ENCODE measurements at regions not wholly inside any gene's neighbourhood (a gene's known extent, or its start where the extent isn't known, plus 50 kb on each side); places are given as distances from the start of the nearest gene placed in this dataset.

DNA sequence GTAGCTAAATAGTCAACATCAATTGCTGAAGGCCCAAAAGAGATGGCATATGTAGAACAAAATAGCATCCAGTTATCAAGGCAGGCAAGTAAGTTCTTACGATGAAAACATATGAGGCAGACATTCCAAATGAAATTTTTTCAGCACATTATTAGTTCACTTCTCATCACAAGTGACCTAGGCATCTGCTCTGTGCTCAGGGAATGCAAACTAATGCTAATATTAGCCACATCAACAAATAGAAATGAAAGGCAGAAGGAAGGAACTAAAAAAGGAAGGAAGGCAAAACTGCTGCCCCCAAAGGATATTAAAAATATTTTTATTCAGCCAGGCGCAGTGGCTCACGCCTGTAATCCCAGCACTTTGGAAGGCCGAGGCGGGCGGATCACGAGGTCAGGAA, 51.2 kb upstream of the ROCK1 start:
- no peak for DNase-seq (ENCODE audit: low read depth)

DNA sequence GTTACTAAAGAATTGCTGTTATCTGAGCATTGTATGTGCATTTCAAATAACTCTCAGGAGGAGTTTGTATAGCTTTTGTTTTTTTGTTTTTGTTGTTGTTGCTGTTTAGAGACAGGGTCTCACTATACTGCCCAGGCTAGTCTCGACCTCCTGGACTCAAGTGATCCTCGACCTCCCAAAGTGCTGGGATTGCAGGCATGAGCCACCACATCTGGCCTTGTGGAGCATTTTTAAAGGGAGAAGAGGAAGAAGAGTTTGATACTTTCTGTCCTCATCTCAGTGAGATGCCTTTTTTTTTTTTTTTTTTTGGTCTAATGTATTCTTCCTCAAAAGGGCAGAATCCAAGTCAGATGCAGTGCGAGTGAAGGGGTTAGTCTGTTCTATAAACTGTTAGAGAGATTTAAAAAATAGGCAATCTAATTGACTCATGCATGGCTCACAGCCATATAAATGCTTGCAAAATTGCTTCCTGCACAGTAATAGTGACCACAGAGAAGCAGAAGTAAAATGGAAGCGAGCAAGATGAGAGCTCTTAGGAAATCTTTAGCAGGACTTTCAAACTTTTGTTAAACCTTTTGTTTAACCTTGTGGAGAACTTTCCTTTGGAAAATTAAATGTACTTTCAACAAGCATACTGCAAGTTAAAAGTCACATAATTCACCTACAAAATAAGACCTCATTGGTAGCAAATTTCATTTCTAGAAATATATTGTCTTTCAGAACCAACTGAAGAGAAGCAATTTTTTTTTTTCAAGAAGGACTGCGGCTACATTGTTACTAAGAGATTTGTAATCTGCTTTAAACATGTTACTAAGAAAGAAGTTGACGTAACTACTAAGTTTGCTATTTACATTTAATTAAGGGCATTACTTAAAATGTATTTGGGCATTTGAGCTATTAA, 52.3 kb upstream of the ROCK1 start:
- peak; percentile 68 for DNase-seq (ENCODE audit: low read depth)

DNA sequence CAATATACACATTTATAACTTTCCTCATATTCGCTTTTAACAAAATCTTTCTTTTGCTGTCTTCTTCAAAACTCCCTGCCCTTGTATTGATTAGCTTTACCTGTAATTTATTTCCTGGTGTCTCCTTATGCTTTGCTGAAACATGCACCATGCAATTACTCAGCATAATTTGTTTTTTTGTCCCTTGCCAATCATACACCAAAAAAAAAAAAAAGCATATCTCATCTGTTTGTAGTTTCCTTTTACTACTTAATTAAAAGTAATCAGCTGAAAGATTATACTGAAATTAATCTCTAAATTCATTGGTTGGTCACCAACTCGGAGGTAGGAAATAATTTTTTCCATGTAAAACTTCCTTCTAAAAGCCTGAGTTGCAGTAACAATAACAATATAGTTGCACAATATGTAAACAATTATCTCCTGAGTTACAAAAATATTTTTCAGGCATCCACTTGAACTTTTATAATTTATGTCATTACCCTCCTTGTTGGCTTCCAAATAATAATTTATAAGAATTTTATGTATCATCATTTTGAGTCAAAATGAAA, 53.0 kb upstream of the ROCK1 start:
- DNase-seq (ENCODE audit: low read depth): no peak

DNA sequence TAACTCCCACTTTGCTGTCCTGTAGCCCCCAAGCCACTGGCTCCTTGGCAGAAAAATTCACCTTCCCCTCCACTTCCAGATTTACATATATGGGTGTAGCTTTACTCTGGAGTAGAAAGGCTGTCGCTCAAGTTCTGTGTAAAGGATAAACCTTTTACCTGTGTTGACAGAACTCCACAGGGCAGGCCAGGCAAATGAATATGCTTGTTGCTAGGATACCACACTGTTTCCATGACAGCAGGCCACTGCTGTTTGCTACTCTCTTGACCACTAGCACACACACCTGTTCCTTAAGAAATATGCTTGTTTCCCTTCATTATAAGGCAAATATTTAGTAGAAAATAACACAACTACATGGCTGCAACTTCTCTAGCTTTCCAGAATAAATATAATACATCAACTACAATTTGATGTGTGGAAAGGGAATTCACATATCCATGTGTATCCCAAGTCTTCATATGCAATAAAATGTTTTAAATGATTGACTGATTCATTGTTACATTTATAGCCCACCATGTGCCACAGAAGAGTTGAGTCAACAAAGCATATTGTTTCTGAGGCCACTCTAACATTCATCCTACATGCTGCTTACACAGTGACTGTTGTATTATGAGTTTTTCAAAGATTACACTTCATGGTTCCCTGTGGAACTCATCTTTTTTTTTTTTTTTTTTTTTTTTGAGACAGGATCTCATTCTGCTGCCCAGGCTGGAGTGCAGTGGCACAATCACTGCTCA, 56.2 kb upstream of the ROCK1 start:
- DNase-seq (ENCODE audit: low read depth): no peak

DNA sequence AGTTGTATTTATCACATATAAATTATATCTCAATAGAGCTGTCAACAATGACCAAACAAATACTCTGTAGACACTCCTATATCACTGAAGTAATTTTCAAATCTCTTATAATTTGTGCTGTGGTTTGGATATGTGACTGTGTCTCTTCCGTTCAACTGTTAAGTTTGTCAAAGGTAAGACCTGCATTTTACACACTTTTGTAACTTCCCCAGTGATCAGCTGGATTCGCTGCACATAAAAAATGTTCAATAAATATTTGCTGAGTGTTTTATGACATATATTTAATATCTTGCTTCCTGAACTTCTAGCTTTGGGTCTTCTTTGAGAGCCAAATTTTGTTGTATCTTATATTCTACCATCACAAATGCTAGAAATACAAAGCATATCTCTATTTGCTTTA, 57.3 kb upstream of the ROCK1 start:
- no peak for DNase-seq (ENCODE audit: low read depth)

DNA sequence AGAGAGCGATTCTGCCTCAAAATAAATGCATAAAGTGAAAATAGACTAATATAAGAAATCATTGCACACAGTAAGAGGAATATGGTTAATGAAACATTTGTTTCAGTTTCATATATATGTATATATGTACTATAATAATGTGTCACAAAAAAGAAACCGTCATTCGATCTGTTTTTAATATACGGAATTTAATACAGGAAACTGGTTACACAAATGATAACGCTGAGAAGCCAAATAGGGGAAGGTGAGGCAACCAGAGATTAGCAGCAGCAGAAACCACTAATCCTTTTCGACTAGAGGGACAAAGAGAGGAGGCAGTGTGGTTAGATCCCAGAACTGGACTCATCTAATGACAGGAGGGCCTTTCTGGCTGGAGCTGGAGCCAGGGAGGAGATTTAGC, 64.2 kb upstream of the GREB1L start:
- no peak for DNase-seq (ENCODE audit: low read depth)

- peak; percentile 62 for DNase-seq (ENCODE audit: low read depth)
Measured at GRCh38 chr18:21179590-21180220, 62.3 kb upstream of the GREB1L start.

GRCh38 chr18:21180588-21180987, 61.4 kb upstream of the GREB1L start:
- DNase-seq (ENCODE audit: low read depth): no peak

- no peak for DNase-seq (ENCODE audit: low read depth)
Measured at GRCh38 chr18:21181766-21182165, 60.3 kb upstream of the GREB1L start.

GRCh38 chr18:21183670-21184069, 58.4 kb upstream of the GREB1L start:
- no peak for DNase-seq (ENCODE audit: low read depth)

GRCh38 chr18:21184396-21184996, 57.5 kb upstream of the GREB1L start:
- DNase-seq (ENCODE audit: low read depth): no peak

GRCh38 chr18:21187886-21188285, 54.1 kb upstream of the GREB1L start:
- DNase-seq (ENCODE audit: low read depth): no peak

DNA sequence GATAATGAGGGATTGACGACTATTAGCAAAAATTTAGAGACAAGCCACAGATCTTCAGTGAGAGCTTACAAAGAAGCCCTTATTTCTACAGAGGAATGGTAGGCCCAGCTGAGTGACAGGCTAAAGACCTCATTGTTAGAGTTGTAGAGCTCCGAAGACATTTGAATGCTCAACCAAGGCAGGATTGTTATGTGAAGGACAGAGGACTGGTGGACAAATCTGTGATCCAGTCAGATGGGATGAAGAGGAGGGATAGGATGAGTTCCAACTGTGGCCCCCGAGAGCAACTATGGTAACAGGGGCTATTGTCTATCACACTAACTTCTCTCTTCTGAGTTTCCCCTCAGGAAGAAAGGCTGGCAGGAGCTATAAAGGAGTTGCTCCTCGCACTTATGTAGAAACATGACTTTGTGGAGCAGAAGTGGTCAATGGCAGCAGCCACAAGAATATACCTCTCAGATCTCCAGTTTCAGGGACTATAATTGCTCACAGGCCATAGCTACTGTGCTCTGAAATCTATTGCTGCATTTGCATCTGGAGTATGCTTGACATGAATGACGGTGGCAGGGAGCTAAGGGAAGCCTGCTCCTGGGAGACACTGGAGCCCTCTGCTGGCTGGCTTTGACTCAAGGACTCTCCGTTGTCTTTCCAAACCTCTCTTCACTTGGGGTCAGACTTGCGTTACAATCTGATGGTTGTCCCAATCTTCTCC, 50.3 kb upstream of the GREB1L start:
- peak; percentile 24 for DNase-seq (ENCODE audit: low read depth)
